Stimulated activated naive CD8-positive, alpha-beta T cell treated with anti-CD3 and anti-CD28 coated beads, Interleukin-15, Interleukin-2, amounts not matched to agents 100 U/mL and 50 U/mL, for 24 hours (primary cell): ENCODE measurements at regions not wholly inside any gene's neighbourhood (a gene's known extent, or its start where the extent isn't known, plus 50 kb on each side); places are given as distances from the start of the nearest gene placed in this dataset.
"Not testable (repeated sequence)": the region's sequence is repeated elsewhere in the genome, so short reads cannot be mapped to it uniquely, and the experiment has no call there.

ENCODE experiments used
- ATAC-seq: fragments of 150-1000 bp; cut with Tn5 transposase; one replicate; pipeline ENCODE4 v1.10.0; 2021
- DNase-seq: peaks from one replicate; pipeline ENCODE4 v3.0.0; 2021

GRCh38 chr5:44942524-44943001, 133.8 kb downstream of the MRPS30 start:
- no peak for DNase-seq
- no peak for ATAC-seq

DNA sequence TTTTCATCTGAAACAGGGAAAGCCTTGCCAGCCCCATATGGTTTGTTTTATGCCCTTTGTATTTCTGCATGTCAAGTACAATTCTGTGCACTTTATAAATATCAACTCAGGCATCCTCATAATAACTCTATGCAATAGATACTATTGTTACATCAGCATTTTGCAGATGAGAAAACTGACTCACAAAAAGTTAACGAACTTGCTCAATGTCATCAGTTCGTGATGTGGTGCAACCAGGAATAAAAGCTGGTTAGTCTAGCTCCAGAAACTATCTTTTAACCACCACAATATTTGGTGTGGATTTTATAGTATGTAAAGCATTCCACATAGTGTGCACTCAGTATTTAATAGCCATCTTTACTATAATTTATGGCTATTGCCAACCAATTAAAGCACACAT, 134.9 kb downstream of the MRPS30 start:
- DNase-seq (no peak), ATAC-seq (no peak)

DNA sequence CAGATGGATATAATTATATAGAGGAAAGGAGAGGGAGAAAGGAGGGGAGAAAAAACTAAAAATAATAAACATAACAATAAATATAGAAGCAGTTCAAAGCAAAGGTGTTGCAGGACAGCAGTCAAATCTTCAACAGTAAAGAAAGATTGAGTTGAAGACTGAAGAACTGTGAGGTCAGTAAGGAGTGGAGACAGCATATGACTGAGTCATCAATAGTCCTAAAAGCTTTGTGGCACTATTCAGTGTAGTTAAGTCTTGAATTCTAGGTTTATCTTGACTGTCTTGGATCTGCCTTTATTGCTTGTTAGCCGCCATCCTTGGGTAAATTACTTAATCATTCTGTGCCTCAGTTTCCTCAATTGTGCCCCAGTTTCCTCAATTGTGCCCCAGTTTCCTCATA, 137.0 kb downstream of the MRPS30 start:
- DNase-seq (no peak), ATAC-seq (no peak)

- DNase-seq (no peak), ATAC-seq (no peak)
Measured at GRCh38 chr5:44949687-44950086, 140.9 kb downstream of the MRPS30 start.

DNA sequence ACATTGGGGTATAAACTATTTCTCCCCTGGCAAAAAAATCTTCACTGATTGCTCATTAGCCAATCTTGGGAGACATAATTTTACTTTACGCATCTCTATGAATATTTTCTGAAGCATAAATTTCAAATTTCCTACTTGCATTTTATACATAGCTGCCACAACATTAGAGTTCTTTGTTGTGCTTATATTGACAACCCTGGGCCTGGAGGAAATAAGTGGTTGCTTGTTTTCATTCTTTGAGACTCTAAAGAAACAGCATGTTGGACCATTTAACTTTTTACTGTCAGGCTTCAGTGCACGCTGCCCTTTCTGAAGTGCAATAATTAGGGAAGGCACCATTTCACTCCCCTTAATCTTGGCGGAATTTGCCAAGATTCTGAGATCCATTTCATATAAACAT, 142.6 kb downstream of the MRPS30 start:
- DNase-seq (no peak), ATAC-seq (no peak)

DNA sequence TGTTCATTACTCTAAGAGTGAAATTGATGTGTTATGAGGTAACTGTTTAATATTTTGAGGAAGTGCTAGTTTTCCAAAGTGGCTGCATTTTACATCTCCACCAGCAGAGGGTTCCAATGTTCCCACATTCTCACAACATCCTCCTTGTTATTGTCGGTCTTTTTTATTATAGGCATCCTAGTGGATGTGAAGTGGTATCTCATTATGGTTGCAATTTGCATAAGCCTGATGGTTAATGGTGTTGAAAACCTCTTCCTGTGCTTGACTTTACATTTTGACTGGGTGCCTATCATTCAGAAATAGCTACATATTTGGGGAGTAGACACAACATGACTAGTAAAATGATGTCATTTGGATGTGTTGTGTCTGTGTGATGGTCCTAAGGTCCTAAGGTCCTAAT, 143.6 kb downstream of the MRPS30 start:
- ATAC-seq (no peak), DNase-seq (no peak)

DNA sequence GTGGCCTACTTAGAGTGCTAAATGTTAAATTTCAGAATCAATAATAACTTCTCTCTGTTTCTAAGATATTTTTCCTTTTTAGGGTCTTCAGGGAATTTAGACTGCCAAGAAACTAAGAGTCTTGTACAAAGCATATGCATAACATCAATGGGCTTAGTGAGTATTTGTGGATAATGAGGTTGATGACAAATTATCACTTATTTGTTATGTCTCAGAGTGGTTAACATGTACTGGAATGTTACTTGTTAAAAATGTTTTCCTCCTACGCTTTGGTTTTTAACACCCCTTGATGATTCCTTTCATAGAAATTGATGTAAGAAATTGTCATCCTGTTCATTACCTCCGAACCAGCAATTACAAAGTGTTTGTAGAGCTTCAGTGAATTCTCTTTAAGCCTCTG, 144.3 kb downstream of the MRPS30 start:
- ATAC-seq (no peak), DNase-seq (no peak)

GRCh38 chr5:44958943-44959454, 150.3 kb downstream of the MRPS30 start:
- not testable (repeated sequence) for DNase-seq, ATAC-seq

DNA sequence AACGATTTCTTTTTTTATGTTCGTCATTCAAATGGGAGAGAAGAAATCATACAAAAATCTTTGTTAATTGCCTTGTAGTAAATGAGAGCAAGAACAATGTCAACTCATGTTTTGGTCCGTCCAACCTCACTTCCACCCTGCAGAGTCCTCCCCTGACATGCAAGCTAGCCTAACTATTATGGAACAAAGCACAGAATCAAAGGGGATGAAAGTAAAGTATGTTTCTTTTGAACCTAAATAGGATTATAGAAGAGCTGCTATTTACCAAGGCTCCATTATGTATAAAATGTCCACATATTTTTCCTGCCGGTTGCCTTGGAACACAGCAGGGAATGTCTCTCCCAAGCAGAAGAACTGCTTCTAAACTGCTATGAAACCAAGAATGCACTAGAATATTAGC, 161.1 kb downstream of the MRPS30 start:
- no peak for ATAC-seq
- no peak for DNase-seq

DNA sequence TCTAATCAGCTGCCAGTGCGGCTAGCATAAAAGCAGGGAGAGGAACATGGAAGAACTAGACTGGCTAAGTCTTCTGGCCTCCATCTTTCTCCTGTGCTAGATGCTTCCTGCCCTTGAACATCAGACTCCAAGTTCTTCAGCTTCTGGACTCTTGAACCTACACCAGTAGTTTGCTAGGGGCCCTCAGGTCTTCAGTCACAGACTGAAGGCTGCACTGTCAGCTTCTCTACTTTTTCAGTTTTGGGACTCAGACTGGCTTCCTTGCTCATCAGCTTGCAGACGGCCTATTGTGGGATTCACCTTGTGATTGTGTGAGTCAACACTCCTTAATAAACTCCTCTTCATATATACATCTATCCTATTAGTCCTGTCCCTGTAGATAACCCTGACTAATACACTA, 162.2 kb downstream of the MRPS30 start:
- ATAC-seq, DNase-seq: not testable (repeated sequence)

DNA sequence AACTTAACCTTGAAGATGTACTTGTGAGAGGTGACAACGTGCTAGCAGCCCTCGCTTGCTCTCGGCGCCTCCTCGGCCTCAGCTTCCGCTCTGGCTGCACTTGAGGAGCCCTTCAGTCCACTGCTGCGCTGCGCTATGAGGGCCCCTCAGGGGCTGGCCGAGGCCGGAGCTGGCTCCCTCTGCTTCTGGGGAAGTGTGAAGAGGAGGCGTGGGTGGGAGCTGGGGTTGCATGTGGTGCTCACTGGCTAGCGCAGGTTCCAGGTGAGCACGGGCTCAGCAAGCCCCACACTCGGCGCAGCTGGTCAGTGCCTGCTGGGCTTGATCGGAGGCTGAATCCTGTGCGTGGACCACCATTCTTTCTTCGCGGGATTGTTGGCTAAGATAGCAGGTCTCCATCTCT, 166.1 kb downstream of the MRPS30 start:
- DNase-seq (no peak), ATAC-seq (no peak)

GRCh38 chr5:44981708-44982107, 173.0 kb downstream of the MRPS30 start:
- no peak for ATAC-seq
- no peak for DNase-seq

DNA sequence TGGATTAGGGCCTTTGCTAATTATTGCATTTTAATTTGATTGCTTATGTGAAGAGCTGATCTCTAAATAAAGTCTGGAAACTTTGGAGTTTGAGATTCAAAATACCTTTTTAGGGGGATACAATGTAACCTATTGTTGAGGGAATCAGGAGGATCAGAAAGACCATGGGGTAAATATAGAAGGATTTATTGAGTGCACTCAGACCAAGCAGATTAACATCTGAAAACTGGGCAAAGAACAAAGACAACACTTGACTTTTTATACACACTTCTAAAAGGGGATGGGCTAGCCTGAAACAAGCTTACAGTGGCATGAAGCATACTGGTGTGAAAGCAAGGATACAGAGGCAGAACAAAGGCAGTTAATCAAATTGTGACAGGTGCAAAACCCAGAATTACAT, 174.3 kb downstream of the MRPS30 start:
- DNase-seq (no peak), ATAC-seq (no peak)

- ATAC-seq (no peak), DNase-seq (no peak)
Measured at GRCh38 chr5:44987026-44987425, 178.3 kb downstream of the MRPS30 start.

GRCh38 chr5:44991693-44992092, 182.9 kb downstream of the MRPS30 start:
- no peak for DNase-seq

GRCh38 chr5:44993286-44993685, 184.5 kb downstream of the MRPS30 start:
- ATAC-seq (no peak), DNase-seq (no peak)

More at GRCh38 chr5:44991693-44992092, 182.9 kb downstream of the MRPS30 start:
- ATAC-seq: no peak

- DNase-seq (no peak), ATAC-seq (no peak)
Measured at GRCh38 chr5:44997506-44997905, 188.8 kb downstream of the MRPS30 start.

- not testable (repeated sequence) for DNase-seq, ATAC-seq
Measured at GRCh38 chr5:45007102-45007501, 198.4 kb downstream of the MRPS30 start.

DNA sequence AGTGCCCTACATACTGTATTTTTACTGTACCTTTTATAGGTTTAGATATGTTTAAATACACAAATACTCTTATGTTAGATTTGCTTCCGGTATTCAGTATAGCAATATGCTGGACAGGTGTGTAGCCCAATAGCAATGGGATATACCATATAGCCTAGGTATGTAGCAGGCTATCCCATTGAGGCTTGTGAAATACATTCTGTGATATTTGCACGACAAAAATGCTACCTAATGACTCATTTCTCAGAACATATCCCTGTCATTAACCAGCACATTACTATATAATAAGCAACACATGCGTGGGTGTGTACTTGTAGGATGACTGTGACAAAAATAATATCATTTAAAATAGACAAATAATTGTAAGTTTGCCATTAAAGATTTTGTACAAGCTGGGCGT, 208.8 kb downstream of the MRPS30 start:
- no peak for DNase-seq
- ATAC-seq: no peak

DNA sequence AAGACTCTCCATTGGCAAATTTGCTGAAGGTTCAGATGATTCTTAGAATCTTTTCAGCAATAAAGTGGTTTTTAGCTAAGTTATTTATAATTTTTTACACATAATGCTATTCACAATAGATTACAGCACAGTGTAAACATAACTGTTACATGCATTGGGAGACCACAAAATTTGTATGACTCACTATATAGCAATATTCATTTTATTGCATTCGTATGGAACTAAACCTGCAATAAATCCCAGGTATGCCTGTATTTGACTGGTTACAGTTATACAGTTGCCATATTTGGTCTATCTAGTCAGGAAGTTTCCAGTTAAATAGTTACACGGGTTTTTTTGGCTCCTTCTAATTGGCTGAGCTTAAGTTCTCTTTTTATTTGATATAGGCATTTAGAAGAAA, 220.8 kb downstream of the MRPS30 start:
- no peak for ATAC-seq
- no peak for DNase-seq

GRCh38 chr5:45035991-45036390, 227.2 kb downstream of the MRPS30 start:
- DNase-seq: no peak
- ATAC-seq: no peak

DNA sequence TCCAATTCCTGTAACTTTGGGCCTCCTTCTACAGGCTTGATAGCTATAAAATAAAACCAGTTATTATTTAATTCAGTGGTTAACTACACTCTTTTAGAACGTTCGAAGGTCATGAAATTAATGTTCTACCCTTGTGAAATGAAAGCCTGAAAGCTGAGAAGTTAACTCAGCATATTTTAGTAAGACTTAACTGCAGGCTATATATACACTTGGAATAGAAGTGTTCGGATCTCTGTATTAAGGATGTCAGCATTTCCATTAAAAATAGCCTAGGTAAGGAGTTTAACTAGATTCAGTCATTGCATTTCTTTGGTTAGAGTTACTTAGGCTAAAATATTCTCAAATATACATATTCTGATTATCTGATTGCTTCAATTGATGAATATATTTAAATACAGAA, 229.2 kb downstream of the MRPS30 start:
- no peak for ATAC-seq

GRCh38 chr5:45038366-45038987, 229.7 kb downstream of the MRPS30 start:
- no peak for DNase-seq
- ATAC-seq: no peak

More for the DNA sequence above, 229.2 kb downstream of the MRPS30 start:
- DNase-seq: no peak

DNA sequence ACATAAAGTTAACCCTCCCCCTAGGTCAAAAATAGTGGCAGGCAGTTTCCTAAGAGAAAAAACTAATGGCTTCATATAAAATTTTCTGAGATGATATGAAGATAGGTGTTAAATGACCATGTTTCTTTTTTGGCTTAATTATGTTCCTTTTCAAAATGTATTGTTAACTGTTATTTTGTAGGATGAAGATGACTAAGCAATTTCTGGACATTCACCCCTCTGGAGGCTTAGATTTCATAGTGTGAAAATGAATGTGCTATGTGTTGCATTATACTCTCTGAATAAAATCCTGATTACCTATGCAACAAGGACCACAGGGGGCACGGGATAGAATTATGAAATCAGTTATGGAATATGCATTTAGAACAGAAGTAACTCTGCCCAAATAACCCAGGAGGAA, 233.5 kb downstream of the MRPS30 start:
- ATAC-seq (no peak), DNase-seq (no peak)
